ENCODE measurements at regions not wholly inside any gene's neighbourhood (a gene's known extent, or its start where the extent isn't known, plus 50 kb on each side); places are given as distances from the start of the nearest gene placed in this dataset.

DNA sequence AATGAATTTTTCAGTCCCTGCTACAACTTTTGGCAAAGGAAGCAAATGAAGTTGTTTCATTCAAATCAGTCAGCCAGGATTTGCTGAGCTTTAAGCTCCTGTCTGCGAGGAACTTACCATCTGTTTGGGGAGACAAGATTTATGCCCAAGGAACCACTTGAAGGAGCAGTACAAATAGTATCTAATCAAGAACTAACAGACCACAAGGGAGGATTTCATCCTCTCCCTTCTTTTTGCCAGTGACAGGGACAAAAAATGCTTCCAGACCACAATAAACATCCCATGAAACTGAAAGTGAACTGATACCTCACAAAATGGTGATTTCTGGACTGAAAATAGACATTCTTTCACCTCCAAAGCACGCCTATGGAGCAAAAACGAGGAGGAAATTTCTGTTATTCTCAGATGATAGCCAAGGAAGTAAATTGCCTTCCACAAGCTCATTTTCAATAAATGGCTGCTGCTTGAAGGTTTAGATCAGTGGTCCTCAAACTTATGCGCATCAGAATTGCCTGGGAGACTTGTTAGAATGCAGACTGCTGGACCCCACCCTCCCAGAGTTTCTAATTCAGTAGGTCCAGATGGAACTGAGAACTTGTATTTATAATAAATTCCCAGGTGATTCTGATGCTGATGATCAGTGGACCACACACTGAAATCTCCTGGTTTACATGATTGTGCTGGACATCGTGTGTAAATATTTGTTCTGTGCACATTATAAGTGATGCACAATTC lies 202.4 kb upstream of the GADL1 start (continued):
- no peak for TF ChIP-seq CTCF (conservative IDR thresholded peaks at IDR 0.05; ENCODE audit: low read depth in 2 of 2)
- TF ChIP-seq ZNF331 (CRISPR knock-in tag; IDR thresholded peaks at IDR 0.05; ENCODE audit: low read depth): no peak
- TF ChIP-seq ZNF114 (CRISPR knock-in tag; IDR thresholded peaks at IDR 0.05): no peak

DNA sequence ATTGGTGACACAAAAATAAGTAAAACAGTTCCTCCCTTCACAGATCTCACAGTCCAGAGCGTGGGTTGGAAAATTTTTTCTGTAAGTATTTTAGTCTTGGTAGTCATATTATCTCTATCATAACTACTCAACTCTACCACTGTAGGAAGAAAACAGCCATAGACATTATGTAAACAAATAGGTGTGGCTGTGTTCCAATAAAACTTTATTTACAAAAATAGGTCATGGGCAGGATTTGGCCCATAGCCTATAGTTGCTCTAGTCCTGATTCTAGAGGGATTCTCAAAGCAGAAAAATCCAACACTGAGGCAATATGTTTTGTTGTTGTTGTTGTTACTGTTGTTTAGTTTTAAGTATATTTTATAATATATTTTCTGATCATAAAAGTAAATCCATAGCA lies 206.1 kb upstream of the GADL1 start:
- ATAC-seq: no peak
- H3K4me2 ChIP-seq: no peak overlapping the region
- H3F3A ChIP-seq (replicated peaks; ENCODE audit: low read depth): no peaks in the 10 kb centered on the region
- Mint-ChIP-seq H3K27ac (no peak overlapping the region), H3K27me3 (ENCODE audit: insufficient read depth, low read depth, poor library complexity) (no peaks in the 10 kb centered on the region), H3K36me3 (ENCODE audit: low read depth) (no peaks in the 10 kb centered on the region), H3K4me3 (no peak overlapping the region), H3K4me1 (peaks cover 11% of the 10 kb centered on the region; the same call in 2 of the 3 replicates), H3K9me3 (no peaks in the 10 kb centered on the region)
- H3K4me3 ChIP-seq: no peak overlapping the region
- no peak for DNase-seq (ENCODE audit: low spot score)
- H3K36me3 ChIP-seq (ENCODE audit: insufficient read depth): no peaks in the 10 kb centered on the region
- no peak overlapping the region for H2AFZ ChIP-seq
- H3K27ac ChIP-seq (ENCODE audit: low read depth): no peak overlapping the region
- H3K27me3 ChIP-seq (ENCODE audit: insufficient read depth): no peaks in the 10 kb centered on the region
- H4K20me1 ChIP-seq (replicated peaks; ENCODE audit: insufficient read depth): no peaks in the 10 kb centered on the region
- no peaks in the 10 kb centered on the region for H3K4me1 ChIP-seq (ENCODE audit: insufficient read depth)
- no peaks in the 10 kb centered on the region for H3K79me2 ChIP-seq (replicated peaks; ENCODE audit: insufficient read depth)
- peaks cover 22% of the 10 kb centered on the region for H3K9me2 ChIP-seq (ENCODE audit: insufficient read depth)
- no peak for TF ChIP-seq NANOG (IDR thresholded peaks at IDR 0.05; ENCODE audit: borderline replicate concordance)
- TF ChIP-seq EZH2phosphoT487 (IDR thresholded peaks at IDR 0.05; ENCODE audit: unreplicated experiment): no peak
- TF ChIP-seq, protein P1, sequence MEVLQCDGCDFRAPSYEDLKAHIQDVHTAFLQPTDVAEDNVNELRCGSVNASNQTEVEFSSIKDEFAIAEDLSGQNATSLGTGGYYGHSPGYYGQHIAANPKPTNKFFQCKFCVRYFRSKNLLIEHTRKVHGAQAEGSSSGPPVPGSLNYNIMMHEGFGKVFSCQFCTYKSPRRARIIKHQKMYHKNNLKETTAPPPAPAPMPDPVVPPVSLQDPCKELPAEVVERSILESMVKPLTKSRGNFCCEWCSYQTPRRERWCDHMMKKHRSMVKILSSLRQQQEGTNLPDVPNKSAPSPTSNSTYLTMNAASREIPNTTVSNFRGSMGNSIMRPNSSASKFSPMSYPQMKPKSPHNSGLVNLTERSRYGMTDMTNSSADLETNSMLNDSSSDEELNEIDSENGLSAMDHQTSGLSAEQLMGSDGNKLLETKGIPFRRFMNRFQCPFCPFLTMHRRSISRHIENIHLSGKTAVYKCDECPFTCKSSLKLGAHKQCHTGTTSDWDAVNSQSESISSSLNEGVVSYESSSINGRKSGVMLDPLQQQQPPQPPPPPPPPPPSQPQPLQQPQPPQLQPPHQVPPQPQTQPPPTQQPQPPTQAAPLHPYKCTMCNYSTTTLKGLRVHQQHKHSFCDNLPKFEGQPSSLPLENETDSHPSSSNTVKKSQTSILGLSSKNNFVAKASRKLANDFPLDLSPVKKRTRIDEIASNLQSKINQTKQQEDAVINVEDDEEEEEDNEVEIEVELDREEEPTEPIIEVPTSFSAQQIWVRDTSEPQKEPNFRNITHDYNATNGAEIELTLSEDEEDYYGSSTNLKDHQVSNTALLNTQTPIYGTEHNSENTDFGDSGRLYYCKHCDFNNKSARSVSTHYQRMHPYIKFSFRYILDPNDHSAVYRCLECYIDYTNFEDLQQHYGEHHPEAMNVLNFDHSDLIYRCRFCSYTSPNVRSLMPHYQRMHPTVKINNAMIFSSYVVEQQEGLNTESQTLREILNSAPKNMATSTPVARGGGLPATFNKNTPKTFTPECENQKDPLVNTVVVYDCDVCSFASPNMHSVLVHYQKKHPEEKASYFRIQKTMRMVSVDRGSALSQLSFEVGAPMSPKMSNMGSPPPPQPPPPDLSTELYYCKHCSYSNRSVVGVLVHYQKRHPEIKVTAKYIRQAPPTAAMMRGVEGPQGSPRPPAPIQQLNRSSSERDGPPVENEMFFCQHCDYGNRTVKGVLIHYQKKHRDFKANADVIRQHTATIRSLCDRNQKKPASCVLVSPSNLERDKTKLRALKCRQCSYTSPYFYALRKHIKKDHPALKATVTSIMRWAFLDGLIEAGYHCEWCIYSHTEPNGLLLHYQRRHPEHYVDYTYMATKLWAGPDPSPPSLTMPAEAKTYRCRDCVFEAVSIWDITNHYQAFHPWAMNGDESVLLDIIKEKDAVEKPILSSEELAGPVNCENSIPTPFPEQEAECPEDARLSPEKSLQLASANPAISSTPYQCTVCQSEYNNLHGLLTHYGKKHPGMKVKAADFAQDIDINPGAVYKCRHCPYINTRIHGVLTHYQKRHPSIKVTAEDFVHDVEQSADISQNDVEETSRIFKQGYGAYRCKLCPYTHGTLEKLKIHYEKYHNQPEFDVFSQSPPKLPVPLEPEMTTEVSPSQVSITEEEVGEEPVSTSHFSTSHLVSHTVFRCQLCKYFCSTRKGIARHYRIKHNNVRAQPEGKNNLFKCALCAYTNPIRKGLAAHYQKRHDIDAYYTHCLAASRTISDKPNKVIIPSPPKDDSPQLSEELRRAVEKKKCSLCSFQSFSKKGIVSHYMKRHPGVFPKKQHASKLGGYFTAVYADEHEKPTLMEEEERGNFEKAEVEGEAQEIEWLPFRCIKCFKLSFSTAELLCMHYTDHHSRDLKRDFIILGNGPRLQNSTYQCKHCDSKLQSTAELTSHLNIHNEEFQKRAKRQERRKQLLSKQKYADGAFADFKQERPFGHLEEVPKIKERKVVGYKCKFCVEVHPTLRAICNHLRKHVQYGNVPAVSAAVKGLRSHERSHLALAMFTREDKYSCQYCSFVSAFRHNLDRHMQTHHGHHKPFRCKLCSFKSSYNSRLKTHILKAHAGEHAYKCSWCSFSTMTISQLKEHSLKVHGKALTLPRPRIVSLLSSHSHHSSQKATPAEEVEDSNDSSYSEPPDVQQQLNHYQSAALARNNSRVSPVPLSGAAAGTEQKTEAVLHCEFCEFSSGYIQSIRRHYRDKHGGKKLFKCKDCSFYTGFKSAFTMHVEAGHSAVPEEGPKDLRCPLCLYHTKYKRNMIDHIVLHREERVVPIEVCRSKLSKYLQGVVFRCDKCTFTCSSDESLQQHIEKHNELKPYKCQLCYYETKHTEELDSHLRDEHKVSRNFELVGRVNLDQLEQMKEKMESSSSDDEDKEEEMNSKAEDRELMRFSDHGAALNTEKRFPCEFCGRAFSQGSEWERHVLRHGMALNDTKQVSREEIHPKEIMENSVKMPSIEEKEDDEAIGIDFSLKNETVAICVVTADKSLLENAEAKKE (CRISPR knock-in tag; IDR thresholded peaks at IDR 0.05): no peak
- TF ChIP-seq ZNF114 (CRISPR knock-in tag; IDR thresholded peaks at IDR 0.05): no peak
- TF ChIP-seq JUNB (IDR thresholded peaks at IDR 0.05; ENCODE audit: unreplicated experiment): no peak
- TF ChIP-seq, protein P2, sequence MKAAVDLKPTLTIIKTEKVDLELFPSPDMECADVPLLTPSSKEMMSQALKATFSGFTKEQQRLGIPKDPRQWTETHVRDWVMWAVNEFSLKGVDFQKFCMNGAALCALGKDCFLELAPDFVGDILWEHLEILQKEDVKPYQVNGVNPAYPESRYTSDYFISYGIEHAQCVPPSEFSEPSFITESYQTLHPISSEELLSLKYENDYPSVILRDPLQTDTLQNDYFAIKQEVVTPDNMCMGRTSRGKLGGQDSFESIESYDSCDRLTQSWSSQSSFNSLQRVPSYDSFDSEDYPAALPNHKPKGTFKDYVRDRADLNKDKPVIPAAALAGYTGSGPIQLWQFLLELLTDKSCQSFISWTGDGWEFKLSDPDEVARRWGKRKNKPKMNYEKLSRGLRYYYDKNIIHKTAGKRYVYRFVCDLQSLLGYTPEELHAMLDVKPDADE (IDR thresholded peaks at IDR 0.05): no peak
- no peak for TF ChIP-seq EZH2 (IDR thresholded peaks at IDR 0.05; ENCODE audit: low read depth, unreplicated experiment)
- no peak for TF ChIP-seq REST (IDR thresholded peaks at IDR 0.05; ENCODE audit: unreplicated experiment)
- TF ChIP-seq POLR2AphosphoS5 (IDR thresholded peaks at IDR 0.05; ENCODE audit: low read depth): no peak
- TF ChIP-seq CREB1 (CRISPR knock-in tag; IDR thresholded peaks at IDR 0.05; ENCODE audit: low read depth): no peak
- TF ChIP-seq ZNF331 (CRISPR knock-in tag; IDR thresholded peaks at IDR 0.05; ENCODE audit: low read depth): no peak
